Vagina (tissue), 2 donors: ENCODE measurements at regions not wholly inside any gene's neighbourhood (a gene's known extent, or its start where the extent isn't known, plus 50 kb on each side); places are given as distances from the start of the nearest gene placed in this dataset.

Experiments used
- DNase-seq, 2 donors: peaks; one replicate each; pipeline ENCODE4 v3.0.0-alpha.2; 2017; ENCODE audit errors: extremely low spot score in 2 of 2
- H3K27ac ChIP-seq: fragments of 200-600 bp; sonication (generic); one replicate; pipeline ENCODE4 v1.5.1; 2019
- H3K27me3 ChIP-seq: fragments of 200-600 bp; sonication (generic); one replicate; pipeline ENCODE4 v1.5.1; 2019
- H3K36me3 ChIP-seq, 2 donors: fragments of 200-600 bp; sonication (generic); one replicate each; pipeline ENCODE4 v1.5.1; 2017 to 2019
- H3K4me1 ChIP-seq: fragments of 200-600 bp; sonication (generic); one replicate; pipeline ENCODE4 v1.5.1; 2019
- H3K4me3 ChIP-seq, 2 donors: fragments of 200-600 bp; sonication (generic); 1 replicate in 1 of 2; 2 replicates in 1 of 2; pipeline ENCODE4 v1.5.1; 2016 to 2019
- H3K9me3 ChIP-seq: fragments of 200-600 bp; sonication (generic); one replicate; pipeline ENCODE4 v1.5.1; 2019
- CTCF ChIP-seq, 3 experiments: fragments of 450-650 bp in 2 of 3; fragments of 200-600 bp in 1 of 3; sonication (generic) in 1 of 3; IDR thresholded peaks; one replicate each; pipeline ENCODE4 v1.5.1; 2017 to 2019; ENCODE audit warnings: antibody characterized with exemption in 3 of 3, mild to moderate bottlenecking in 2 of 3, moderate library complexity in 2 of 3
- POLR2A ChIP-seq, 2 donors: fragments of 450-650 bp; IDR thresholded peaks; one replicate each; pipeline ENCODE4 v1.6.1; 2017; ENCODE audit warnings: antibody characterized with exemption in 2 of 2, mild to moderate bottlenecking in 2 of 2, moderate library complexity in 2 of 2
- POLR2AphosphoS5 ChIP-seq, 2 donors: sonication (generic); formaldehyde crosslinking; IDR thresholded peaks; one replicate each; pipeline ENCODE4 v1.9.0; 2017; ENCODE audit warnings: antibody characterized with exemption in 2 of 2, mild to moderate bottlenecking in 2 of 2, low read depth in 1 of 2; ENCODE audit not compliant: insufficient read depth in 1 of 2
- intact Hi-C: fragments of 100-400 bp; cut with DNase I; formaldehyde crosslinking; loops from one replicate; pipeline ENCODE4 v1.15.1; 2023

- H3K4me3 ChIP-seq, result no peak overlapping the region
- H3K36me3 ChIP-seq, result no peaks in the 10 kb centered on the region
- H3K9me3 ChIP-seq, result no peaks in the 10 kb centered on the region
- TF ChIP-seq CTCF (IDR thresholded peaks at IDR 0.05) (no peak), POLR2A (IDR thresholded peaks at IDR 0.05) (no peak), POLR2AphosphoS5 (IDR thresholded peaks at IDR 0.05; ENCODE audit: insufficient read depth in 1 of 2, low read depth in 1 of 2) (no peak)
- intact Hi-C loops, result no loop called here
- no peaks in the 10 kb centered on the region for H3K4me1 ChIP-seq
- DNase-seq, result no peak
- H3K27me3 ChIP-seq, result no peaks in the 10 kb centered on the region
- H3K27ac ChIP-seq, result no peak overlapping the region
These were observed 164.3 kb downstream of the VEGFA start for GRCh38 chr6:43934183-43934802.

- no peaks in the 10 kb centered on the region for H3K4me1 ChIP-seq
- no peak overlapping the region for H3K27ac ChIP-seq
- H3K9me3 ChIP-seq, result no peaks in the 10 kb centered on the region
- no peaks in the 10 kb centered on the region for H3K36me3 ChIP-seq
- no peak overlapping the region for H3K4me3 ChIP-seq
- H3K27me3 ChIP-seq, result no peaks in the 10 kb centered on the region
- TF ChIP-seq POLR2AphosphoS5 (IDR thresholded peaks at IDR 0.05; ENCODE audit: insufficient read depth in 1 of 2, low read depth in 1 of 2) (no peak), POLR2A (IDR thresholded peaks at IDR 0.05) (no peak), CTCF (IDR thresholded peaks at IDR 0.05) (no peak)
- DNase-seq, result no peak
- intact Hi-C loops, result no loop called here
These were observed 163.3 kb downstream of the VEGFA start for GRCh38 chr6:43933148-43933885.

GRCh38 chr6:43932259-43933147 lies 162.5 kb downstream of the VEGFA start:
- intact Hi-C loops, result no loop called here
- H3K27ac ChIP-seq, result no peak overlapping the region
- DNase-seq, result no peak

GRCh38 chr6:43931201-43931600 lies 161.2 kb downstream of the VEGFA start:
- H3K4me3 ChIP-seq, result no peak overlapping the region
- TF ChIP-seq POLR2A (IDR thresholded peaks at IDR 0.05) (no peak), POLR2AphosphoS5 (IDR thresholded peaks at IDR 0.05; ENCODE audit: insufficient read depth in 1 of 2, low read depth in 1 of 2) (no peak), CTCF (IDR thresholded peaks at IDR 0.05) (no peak)
- peaks cover 14% of the 10 kb centered on the region for H3K4me1 ChIP-seq
- intact Hi-C loops, result no loop called here
- no peak overlapping the region for H3K27ac ChIP-seq
- DNase-seq, result no peak
- no peaks in the 10 kb centered on the region for H3K36me3 ChIP-seq
- no peaks in the 10 kb centered on the region for H3K27me3 ChIP-seq
- no peaks in the 10 kb centered on the region for H3K9me3 ChIP-seq

More at GRCh38 chr6:43932259-43933147, 162.5 kb downstream of the VEGFA start:
- Histone ChIP-seq H3K27me3 (no peaks in the 10 kb centered on the region), H3K36me3 (no peaks in the 10 kb centered on the region), H3K4me3 (no peak overlapping the region), H3K9me3 (no peaks in the 10 kb centered on the region), H3K4me1 (peaks cover 4% of the 10 kb centered on the region)
- no peak for TF ChIP-seq POLR2A (IDR thresholded peaks at IDR 0.05)

GRCh38 chr6:43930440-43931154 lies 160.6 kb downstream of the VEGFA start:
- TF ChIP-seq POLR2AphosphoS5 (IDR thresholded peaks at IDR 0.05; ENCODE audit: insufficient read depth in 1 of 2, low read depth in 1 of 2) (no peak), POLR2A (IDR thresholded peaks at IDR 0.05) (no peak), CTCF (IDR thresholded peaks at IDR 0.05) (no peak)
- Histone ChIP-seq H3K36me3 (no peaks in the 10 kb centered on the region), H3K4me1 (peaks cover 14% of the 10 kb centered on the region), H3K4me3 (no peak overlapping the region), H3K27ac (no peak overlapping the region), H3K27me3 (no peaks in the 10 kb centered on the region), H3K9me3 (no peaks in the 10 kb centered on the region)
- DNase-seq, result no peak
- intact Hi-C loops, result no loop called here
